H1 (cell line): ENCODE measurements at regions not wholly inside any gene's neighbourhood (a gene's known extent, or its start where the extent isn't known, plus 50 kb on each side); places are given as distances from the start of the nearest gene placed in this dataset.

Experiments
- ATF3 ChIP-seq: IDR thresholded peaks from 2 replicates; pipeline ENCODE4 v1.6.1; 2011; ENCODE audit warnings: low read depth, mild to moderate bottlenecking, low read length; ENCODE audit not compliant: insufficient read depth
- BRCA1 ChIP-seq: IDR thresholded peaks from 2 replicates; pipeline ENCODE4 v1.6.1; 2012; ENCODE audit warnings: low read depth, low read length, improper control_type of control experiment
- CBX5 ChIP-seq: fragments of 300-800, 300-1000 bp; sonication (generic); IDR thresholded peaks from 2 replicates; pipeline ENCODE4 v1.7.1; 2016; ENCODE audit warnings: antibody characterized with exemption, low read length, low read depth
- CHD2 ChIP-seq: IDR thresholded peaks from 2 replicates; pipeline ENCODE4 v1.6.1; 2012; ENCODE audit warnings: low read length, improper control_type of control experiment
- EP300 ChIP-seq, 2 experiments: IDR thresholded peaks; 1 replicate in 1 of 2; 2 replicates in 1 of 2; pipeline ENCODE4 v1.6.1; 2011 to 2012; ENCODE audit warnings: low read depth in 2 of 2, low read length in 2 of 2, mild to moderate bottlenecking in 2 of 2, borderline replicate concordance in 1 of 2, inconsistent platforms in 1 of 2, moderate library complexity in 1 of 2
- JUND ChIP-seq: IDR thresholded peaks from 2 replicates; pipeline ENCODE4 v1.6.1; 2011; ENCODE audit warnings: mild to moderate bottlenecking, improper control_type of control experiment, low read length
- POLR2A ChIP-seq, 2 experiments: IDR thresholded peaks; 1 replicate in 1 of 2; 2 replicates in 1 of 2; pipeline ENCODE4 v1.6.1; 2011; ENCODE audit warnings: low read depth in 2 of 2, low read length in 2 of 2, mild to moderate bottlenecking in 2 of 2; ENCODE audit errors: control extremely low read depth in 1 of 2
- SIN3A ChIP-seq, 2 experiments: IDR thresholded peaks in 1 of 2; conservative IDR thresholded peaks in 1 of 2; 2 replicates each; pipeline ENCODE4 v1.6.1; 2011 to 2012; ENCODE audit warnings: low read length in 2 of 2, improper control_type of control experiment in 1 of 2, low read depth in 1 of 2, mild to moderate bottlenecking in 1 of 2
- SP1 ChIP-seq: IDR thresholded peaks from 2 replicates; pipeline ENCODE4 v1.6.1; 2011; ENCODE audit warnings: low read depth, low read length
- SRF ChIP-seq: IDR thresholded peaks from 2 replicates; pipeline ENCODE4 v1.6.1; 2011; ENCODE audit warnings: mild to moderate bottlenecking, low read depth, low read length, moderate library complexity
- YY1 ChIP-seq: IDR thresholded peaks from 2 replicates; pipeline ENCODE4 v1.6.1; 2011; ENCODE audit warnings: low read depth, mild to moderate bottlenecking, low read length
- ZNF274 ChIP-seq: IDR thresholded peaks from 2 replicates; pipeline ENCODE4 v1.7.0; 2012; ENCODE audit warnings: low read length, borderline replicate concordance; ENCODE audit errors: extremely low read depth
- TF ChIP-seq, protein P1 (sequence below), 3 experiments: IDR thresholded peaks; 1 replicate in 2 of 3; 2 replicates in 1 of 3; pipeline versions ENCODE4 v1.5.1 to v1.6.1; 2011; ENCODE audit warnings: low read length in 3 of 3, mild to moderate bottlenecking in 3 of 3, inconsistent platforms in 2 of 3, low read depth in 1 of 3, moderate library complexity in 1 of 3; ENCODE audit not compliant: insufficient read depth in 1 of 3; ENCODE audit errors: control extremely low read depth in 1 of 3

- TF ChIP-seq, protein P1, sequence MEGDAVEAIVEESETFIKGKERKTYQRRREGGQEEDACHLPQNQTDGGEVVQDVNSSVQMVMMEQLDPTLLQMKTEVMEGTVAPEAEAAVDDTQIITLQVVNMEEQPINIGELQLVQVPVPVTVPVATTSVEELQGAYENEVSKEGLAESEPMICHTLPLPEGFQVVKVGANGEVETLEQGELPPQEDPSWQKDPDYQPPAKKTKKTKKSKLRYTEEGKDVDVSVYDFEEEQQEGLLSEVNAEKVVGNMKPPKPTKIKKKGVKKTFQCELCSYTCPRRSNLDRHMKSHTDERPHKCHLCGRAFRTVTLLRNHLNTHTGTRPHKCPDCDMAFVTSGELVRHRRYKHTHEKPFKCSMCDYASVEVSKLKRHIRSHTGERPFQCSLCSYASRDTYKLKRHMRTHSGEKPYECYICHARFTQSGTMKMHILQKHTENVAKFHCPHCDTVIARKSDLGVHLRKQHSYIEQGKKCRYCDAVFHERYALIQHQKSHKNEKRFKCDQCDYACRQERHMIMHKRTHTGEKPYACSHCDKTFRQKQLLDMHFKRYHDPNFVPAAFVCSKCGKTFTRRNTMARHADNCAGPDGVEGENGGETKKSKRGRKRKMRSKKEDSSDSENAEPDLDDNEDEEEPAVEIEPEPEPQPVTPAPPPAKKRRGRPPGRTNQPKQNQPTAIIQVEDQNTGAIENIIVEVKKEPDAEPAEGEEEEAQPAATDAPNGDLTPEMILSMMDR (IDR thresholded peaks at IDR 0.05; ENCODE audit: control extremely low read depth in 1 of 3, insufficient read depth in 1 of 3, low read depth in 1 of 3, low read length in 3 of 3) = no peak
- no peak for TF ChIP-seq SP1
- no peak for TF ChIP-seq SIN3A (conservative IDR thresholded peaks at IDR 0.05 in 1 of 2, IDR thresholded peaks at IDR 0.05 in 1 of 2; ENCODE audit: low read depth in 1 of 2, low read length in 2 of 2)
- no peak for TF ChIP-seq BRCA1
- no peak for TF ChIP-seq SRF
- TF ChIP-seq POLR2A (IDR thresholded peaks at IDR 0.05; ENCODE audit: control extremely low read depth in 1 of 2, low read depth in 2 of 2, low read length in 2 of 2) = no peak
- TF ChIP-seq EP300 (IDR thresholded peaks at IDR 0.05; ENCODE audit: borderline replicate concordance in 1 of 2, low read depth in 2 of 2, low read length in 2 of 2) = no peak
- TF ChIP-seq CBX5 = no peak
- no peak for TF ChIP-seq ZNF274
- no peak for TF ChIP-seq ATF3
- TF ChIP-seq YY1 = no peak
- no peak for TF ChIP-seq JUND
- TF ChIP-seq CHD2 = no peak
Measured at GRCh38 chr12:3959799-3960560, 86.8 kb upstream of the PARP11 start.
